SK-N-SH (cell line): ENCODE measurements at regions not wholly inside any gene's neighbourhood (a gene's known extent, or its start where the extent isn't known, plus 50 kb on each side); places are given as distances from the start of the nearest gene placed in this dataset.

ENCODE experiments used
- EZH2phosphoT487 ChIP-seq: fragments of 200-600 bp; sonication (generic); IDR thresholded peaks from 2 replicates; pipeline ENCODE4 v1.6.1; 2017; ENCODE audit warnings: low read depth, mixed run types, mild to moderate bottlenecking, antibody characterized with exemption, moderate library complexity, borderline replicate concordance
- POLR2AphosphoS5 ChIP-seq: IDR thresholded peaks from 2 replicates; pipeline ENCODE4 v1.6.1; 2012; ENCODE audit warnings: low read depth, low read length
- RAD21 ChIP-seq: IDR thresholded peaks from 2 replicates; pipeline ENCODE4 v1.6.1; 2012; ENCODE audit warnings: mild to moderate bottlenecking, low read length
- TF ChIP-seq, protein P1 (sequence below): fragments of 200-600 bp; sonication (generic); IDR thresholded peaks from 2 replicates; pipeline ENCODE4 v1.6.1; 2017; ENCODE audit warnings: antibody characterized with exemption, mild to moderate bottlenecking, moderate library complexity

DNA sequence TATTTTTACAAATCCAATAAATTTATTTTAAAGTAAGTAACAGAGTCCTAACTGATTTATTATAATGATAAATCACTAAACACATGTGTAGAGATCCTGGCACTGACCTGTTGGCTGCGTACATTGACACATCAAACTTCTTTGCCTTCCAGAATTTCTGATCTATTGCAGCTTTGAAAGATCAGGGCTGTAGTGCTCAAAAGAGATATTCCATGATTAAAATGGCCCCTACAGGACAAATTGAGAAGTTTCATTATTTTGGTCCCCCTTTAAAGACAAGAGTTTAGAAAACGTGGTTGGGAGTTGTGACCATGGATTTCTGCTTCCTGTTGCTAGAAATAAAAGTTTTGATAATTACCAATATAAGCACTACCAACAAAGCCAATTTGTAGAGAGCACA lies 87.7 kb upstream of the PDK4 start:
- no peak for TF ChIP-seq EZH2phosphoT487
- TF ChIP-seq, protein P1, sequence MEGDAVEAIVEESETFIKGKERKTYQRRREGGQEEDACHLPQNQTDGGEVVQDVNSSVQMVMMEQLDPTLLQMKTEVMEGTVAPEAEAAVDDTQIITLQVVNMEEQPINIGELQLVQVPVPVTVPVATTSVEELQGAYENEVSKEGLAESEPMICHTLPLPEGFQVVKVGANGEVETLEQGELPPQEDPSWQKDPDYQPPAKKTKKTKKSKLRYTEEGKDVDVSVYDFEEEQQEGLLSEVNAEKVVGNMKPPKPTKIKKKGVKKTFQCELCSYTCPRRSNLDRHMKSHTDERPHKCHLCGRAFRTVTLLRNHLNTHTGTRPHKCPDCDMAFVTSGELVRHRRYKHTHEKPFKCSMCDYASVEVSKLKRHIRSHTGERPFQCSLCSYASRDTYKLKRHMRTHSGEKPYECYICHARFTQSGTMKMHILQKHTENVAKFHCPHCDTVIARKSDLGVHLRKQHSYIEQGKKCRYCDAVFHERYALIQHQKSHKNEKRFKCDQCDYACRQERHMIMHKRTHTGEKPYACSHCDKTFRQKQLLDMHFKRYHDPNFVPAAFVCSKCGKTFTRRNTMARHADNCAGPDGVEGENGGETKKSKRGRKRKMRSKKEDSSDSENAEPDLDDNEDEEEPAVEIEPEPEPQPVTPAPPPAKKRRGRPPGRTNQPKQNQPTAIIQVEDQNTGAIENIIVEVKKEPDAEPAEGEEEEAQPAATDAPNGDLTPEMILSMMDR = peak; percentile 60
- TF ChIP-seq RAD21 = peak; percentile 37
- TF ChIP-seq POLR2AphosphoS5 = no peak
